DMS 273 treated with DMSO at 0.1 percent for 48 hours (cell line): ENCODE measurements at regions not wholly inside any gene's neighbourhood (a gene's known extent, or its start where the extent isn't known, plus 50 kb on each side); places are given as distances from the start of the nearest gene placed in this dataset.
"Not testable (repeated sequence)": the region's sequence is repeated elsewhere in the genome, so short reads cannot be mapped to it uniquely, and the experiment has no call there.

Experiments
- DNase-seq: peaks from one replicate; lab custom pipeline; 2025; lab: John Stamatoyannopoulos, UW

DNA sequence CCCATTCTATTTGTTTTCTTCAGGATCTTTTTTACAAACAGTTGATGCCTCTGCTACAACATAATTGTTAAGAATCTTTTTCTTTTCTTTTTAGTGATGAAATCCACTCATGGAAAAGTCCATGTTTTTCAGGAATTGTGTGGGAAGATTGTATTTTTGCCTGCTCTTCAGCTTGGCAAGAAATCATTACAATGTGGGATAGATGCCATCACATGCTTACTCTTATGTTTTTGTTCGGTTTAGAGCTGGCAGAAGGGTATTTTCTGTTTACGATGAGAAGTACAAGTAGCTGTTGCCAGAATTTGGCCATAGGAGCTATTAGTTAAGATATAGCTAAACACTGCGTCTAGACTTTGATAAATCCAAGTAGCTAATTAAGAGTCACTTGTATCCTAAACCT, 2585.3 kb downstream of the ARAP2 start:
- no peak for DNase-seq

DNA sequence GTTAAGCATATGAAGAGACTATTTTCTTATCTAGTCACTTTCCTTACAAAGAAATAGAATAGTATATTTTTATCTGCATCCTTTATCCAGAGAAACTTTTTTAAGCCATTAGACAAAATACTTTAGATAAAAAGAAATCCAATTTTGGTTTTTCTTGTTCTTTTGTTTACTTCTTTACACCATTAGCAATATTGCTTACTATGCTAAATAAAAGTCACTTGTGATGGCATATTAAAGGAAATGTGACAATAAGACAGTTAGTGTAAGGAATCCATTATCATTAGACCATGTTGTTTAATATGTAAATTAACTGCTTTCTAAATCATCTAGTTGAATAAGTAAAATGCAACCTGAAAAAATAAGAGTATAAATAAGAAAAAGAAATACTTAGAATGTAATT, 2582.7 kb downstream of the ARAP2 start:
- DNase-seq: no peak

DNA sequence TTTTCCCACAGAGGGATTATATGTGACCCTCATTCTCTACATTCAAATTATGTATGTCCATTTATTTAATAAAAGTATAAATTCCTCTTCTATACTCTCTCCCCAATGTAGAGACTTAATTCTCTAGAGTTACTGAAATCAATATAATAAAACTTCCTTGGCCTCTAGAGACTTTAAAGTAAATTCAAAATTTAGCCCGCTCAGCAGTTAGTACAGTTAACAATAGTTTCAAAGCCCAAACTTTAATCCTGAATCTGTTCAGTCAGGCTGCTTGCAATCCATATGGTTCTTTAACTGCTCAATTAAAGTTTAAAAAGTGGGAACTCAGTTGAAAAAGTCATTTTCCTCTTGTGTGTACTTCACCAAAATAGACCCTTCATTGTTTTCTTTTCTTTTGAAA, 2558.4 kb downstream of the ARAP2 start:
- DNase-seq: no peak

DNA sequence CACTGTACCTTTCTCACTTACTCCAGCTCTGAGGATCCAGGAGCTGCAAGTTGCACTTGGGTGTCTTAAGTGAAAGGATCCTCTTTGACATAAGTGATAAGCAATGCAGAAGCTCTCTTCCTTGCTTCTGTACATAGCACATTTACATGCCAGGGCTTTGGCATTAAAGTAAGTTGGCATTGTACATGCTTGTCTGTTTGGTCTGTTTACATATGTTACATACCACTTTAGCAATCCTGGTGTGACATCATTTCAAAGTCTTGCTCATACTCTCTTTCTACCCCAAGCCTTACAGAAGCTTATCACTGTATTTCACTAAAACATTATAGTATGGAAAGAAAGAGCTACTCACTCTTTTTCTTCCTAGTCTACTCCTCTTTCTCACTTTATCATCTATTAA, 2548.3 kb downstream of the ARAP2 start:
- DNase-seq: no peak

DNA sequence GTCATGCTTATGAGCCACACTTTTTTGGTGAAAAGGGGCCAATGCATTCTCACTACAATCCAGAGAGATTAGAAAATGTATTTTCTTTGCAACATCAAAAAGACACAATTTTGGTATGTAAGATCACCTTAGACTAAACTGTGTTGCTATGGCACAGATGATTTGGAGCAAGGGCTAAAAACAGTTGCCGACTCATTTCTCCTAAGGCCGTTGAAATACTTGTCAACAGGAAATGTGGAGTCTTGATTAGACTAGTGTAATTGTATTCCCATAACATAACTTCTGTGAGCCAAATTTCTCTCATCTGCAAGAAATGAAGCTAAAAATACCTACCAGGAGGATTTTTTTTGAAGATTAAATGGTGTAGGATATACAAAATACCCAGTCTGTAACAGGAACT, 2547.7 kb downstream of the ARAP2 start:
- no peak for DNase-seq

DNA sequence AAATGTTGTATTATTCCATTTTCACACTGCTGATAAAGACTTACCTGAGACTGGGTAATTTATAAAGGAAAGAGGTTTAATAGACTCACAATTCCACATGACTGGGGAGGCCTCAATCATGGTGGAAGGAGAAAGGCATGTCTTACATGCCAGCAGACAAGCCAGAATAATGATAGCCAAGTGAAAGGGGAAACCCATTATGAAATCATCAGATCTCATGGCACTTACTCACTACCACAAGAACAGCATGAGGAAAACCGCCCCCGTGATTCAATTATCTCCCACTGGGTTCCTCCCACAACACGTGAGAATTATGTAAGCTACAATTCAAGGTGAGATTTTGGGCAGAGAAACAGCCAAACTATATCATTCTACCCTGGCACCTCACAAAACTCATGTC, 2535.1 kb downstream of the ARAP2 start:
- no peak for DNase-seq

DNA sequence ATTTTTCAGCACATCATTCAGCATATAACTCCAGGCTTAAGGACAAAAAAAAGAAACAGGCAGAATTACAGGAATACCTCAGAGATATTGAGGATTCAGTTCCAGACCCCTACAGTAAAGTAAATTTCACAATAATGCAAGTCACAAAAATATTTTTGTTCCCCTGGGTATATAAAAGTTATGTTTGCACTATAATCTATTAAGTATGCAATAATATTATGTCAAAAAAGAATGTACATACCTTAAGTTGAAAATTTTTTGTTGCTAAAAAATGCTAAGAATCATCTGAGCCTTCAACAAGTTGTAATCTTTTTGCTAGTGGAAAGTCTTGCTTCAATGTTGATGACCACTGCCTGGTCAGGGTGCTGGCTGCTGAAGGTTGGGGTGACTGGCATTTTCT, 2532.5 kb downstream of the ARAP2 start:
- DNase-seq: no peak

DNA sequence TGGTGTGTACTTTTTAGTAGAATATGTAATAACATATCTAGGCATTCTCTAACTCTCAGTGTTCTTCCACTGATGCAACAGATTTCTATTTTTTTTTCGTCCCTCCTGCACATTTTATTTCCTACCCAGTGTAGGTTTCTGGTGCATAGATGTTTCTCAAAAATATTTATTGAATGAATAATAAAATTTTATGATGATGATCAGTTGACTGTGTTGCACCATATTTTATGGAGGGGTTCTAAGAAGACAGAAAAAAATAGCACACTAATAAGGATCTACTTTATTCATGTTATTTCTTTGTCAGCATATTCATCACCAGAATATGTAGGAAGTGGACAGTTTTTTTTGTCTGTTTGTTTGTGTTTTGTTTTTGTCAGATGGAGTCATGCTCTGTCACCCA, 2529.3 kb downstream of the ARAP2 start:
- DNase-seq: no peak

DNA sequence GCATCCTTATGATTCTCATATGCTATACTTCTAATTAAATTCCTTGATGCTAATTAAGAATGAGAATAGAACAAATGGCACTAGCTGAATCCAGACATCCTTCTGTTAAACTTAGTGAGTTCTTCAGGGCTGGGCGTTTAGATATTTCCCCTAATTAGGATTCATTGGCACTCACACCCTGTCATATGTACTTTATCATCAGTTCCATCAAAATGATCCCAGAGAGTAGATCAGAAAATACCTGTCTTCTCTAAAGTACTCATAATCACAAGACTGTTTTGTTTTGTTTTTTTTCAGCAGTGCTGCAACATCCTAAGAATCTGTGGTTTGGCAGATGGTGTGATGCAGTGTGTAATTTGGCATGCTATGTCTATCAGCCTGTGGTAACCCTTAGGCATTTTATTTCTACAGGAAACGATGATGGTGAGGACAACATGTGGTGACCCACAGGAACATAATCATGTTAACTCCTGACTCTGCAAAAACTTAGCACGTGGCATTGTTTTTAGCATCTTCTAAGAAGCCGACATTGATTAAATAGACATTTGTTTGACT, 2528.4 kb downstream of the ARAP2 start:
- peak; percentile 2 for DNase-seq

DNA sequence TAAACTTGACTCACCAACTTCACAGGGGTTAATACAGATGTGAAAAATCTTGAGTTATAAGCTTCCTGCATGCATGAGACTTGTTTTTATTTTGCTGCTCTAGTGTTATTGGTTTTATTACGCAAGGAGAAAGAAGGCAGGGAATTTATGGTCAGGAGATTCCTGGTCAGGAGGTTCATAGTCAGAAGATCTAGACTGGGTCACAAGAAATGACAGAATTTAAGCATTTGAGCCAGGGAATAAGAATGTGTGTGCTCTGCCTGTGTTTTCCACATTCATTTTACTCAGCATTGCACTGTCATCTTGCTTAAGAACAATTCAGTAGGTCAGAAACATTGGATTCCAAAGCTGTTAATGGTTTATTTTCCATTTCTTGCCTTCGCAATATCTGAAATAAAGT, 2522.1 kb downstream of the ARAP2 start:
- DNase-seq: no peak

DNA sequence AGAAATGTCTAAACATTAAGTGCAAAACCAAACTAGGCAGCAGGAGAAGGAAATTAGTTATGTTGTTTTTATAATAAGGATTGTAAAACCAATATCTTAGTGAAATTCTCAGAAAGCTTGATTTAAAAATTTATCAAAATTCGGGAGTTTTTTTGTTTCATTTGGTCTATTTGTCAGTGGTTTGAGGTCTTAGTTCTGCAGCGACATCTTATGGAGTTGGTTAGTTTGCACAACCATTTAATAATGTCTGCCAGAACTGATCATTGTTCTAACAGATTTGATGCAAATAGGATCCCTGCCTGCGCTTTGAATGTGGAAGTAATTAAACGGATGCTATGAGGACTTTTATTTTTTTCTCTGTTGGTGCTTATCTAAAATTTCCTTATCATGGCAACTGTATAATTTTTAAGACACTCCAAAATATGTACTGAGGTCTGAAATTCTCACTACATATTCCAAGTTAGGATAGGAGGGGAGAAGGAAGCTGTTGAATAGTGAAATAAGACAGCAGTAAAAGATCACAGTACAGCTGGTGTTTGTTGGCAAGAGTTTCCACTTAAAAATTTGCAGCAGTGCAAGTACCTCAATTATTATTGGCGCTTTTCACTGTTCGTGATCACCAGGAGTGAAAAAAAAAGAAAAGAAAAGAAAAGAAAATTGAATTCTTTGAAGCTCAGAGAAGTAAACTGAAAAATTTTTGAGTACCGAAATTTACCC, 2521.4 kb downstream of the ARAP2 start:
- peak; percentile 1 for DNase-seq

DNA sequence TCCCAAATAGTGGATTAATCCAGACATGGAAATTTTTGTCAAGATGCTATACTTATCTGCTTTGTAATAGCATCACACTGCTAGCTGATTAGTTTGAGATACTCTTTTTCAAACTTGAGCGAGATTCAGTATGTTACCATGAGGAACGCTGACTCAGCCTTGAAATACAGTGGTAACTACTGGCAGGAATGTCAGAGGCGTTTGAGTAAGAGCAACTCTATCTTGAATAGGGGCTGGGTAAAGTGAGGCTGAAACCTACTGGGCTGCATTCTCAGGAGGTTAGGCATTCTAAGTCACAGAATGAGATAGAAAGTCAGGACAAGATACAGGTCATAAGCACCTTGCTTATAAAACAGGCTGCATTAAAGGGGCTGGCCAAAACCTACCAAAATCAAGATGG, 2519.6 kb downstream of the ARAP2 start:
- DNase-seq: no peak

DNA sequence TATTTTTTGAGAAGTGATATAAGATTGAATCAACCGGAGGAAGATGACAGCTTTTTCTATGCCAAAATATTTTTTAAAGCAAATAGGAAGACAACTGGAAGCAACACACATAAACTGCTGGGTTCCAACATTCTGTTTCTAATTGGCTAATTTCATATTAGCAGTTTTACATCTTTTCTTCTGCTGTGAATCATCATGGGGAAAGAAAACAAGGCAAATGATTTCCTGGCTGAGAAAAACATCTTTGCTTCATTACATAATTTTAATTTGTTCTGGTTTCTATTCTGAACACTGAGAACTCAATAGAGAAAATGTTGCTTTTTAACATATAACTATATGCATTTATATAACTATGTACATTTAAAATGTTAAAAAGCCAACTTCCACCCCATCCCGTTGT, 2518.5 kb downstream of the ARAP2 start:
- DNase-seq: no peak

DNA sequence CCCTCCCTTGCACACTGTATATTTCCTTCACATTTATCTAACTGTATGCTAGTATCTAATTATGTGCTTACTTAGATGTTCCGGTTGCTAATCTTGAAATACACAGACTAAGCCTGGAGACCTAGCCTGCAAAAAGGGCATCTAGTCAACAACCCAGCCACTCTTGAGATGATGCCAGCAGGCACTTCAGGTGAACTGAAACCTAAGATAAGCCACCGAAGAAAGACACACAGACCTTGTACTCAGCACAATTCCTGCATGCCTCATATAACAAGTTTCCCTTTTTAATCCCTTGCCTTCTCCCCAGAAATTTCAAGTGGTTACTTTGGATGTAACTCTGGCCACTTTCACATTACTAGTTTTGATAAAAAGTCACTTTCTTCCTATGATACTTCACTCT, 2506.6 kb downstream of the ARAP2 start:
- DNase-seq: no peak

DNA sequence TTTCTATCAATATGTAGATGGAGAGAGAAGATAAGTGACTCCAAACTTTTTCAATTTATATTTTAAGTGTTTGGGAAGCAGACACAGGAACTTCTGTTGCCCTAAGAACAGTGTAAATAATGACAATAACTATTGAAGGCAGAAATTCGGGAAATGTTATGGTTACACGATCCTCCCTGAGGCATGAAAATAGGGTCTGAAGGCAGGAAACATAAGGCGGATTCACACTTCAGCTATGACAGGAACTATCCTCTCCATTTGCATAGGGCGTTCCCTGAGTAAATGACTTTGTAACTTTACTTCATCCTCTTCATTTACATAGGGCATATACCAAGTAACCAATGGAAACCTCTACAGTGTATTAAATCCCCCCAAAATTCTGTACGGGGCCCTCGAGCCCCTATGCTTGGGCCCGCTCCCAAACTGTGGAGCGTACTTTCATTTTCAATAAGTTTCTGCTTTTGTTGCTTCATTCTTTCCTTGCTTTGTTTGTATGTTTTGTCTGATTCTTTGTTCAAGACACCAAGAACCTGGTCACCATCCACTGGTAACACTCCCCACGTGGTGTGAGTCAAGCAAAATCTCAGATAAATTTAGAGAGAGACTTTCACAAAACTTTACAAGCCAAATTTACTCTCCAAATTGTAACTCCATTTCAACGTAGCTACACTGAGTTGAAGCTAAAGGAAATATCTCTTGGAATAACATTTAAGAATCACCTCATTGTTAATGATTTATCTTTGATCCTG, 2504.3 kb downstream of the ARAP2 start:
- DNase-seq: no peak

DNA sequence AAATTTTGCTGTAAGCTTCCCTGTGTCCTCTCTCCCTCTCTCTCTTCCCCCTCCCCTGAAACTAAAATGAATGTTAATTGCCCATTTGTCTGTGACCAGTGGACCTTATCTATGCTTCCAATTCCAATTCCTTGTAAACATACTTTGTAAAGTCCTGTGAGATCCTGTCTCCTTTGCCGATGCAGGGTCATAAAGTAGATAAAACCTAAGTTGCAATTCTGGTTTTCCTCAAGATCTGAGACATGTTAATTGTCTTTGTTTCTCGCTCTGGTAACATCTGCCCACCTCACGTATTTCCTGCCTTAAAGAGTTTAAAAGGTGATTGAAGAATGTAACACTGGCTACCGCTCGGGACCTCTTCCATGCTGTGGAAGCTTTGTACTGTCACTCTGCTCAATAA, 2503.4 kb downstream of the ARAP2 start:
- not testable (repeated sequence) for DNase-seq

DNA sequence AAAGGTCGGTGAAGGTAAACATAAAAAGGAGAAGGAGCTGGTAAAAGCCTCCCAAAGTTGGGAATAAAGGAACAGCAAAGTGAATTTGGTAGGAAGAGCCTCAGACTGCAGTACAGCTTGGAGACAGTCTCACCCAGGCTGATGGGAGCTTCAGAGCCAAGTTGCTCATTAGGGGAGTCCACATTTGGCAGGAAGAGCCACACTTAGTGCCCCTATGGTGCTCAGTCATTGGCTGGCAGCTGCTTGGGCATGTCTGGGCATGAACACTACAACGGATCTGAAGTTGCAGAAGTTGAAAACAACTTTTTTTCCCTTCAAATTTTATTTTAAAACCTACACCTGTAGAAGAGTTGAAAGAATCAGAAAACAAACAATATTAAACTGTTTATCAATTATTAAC, 2497.3 kb downstream of the ARAP2 start:
- DNase-seq: peak; percentile 5

DNA sequence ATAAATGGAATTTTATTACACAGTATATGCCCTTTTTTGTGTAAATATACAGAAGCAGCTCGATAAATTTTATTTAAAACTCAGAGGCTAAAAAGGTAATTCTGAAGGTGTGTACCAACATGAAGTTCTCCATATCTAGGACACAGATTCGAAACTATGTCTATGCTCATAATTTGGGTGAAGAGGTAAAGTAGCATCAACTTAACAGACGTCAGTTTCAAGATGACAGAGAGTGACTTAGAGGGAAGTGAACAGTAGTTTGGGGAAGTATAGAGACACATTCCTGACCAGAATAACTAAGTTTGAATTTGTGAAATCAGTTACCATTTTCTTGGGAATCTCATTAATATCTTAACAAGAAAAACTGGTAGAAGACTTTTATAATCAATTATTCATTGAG, 2493.3 kb downstream of the ARAP2 start:
- DNase-seq: no peak

DNA sequence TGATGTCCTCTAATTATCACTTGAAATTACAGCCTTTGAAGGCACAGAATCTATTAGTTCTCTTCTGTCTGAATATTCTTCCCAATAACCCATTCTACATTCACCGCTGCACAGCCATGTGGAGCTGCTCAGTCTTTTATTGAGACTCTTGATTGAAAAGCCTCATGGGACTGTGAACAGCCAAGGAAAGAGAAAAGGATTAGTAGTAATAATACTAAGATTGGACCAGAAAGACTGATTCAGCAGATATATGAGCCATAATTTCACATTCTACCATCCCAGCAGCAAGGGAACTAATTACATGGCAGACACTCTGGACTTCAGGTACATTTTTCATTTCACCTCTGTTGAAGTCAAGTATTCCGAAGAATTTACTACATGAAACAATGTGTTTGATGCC, 2471.7 kb downstream of the ARAP2 start:
- DNase-seq: no peak

DNA sequence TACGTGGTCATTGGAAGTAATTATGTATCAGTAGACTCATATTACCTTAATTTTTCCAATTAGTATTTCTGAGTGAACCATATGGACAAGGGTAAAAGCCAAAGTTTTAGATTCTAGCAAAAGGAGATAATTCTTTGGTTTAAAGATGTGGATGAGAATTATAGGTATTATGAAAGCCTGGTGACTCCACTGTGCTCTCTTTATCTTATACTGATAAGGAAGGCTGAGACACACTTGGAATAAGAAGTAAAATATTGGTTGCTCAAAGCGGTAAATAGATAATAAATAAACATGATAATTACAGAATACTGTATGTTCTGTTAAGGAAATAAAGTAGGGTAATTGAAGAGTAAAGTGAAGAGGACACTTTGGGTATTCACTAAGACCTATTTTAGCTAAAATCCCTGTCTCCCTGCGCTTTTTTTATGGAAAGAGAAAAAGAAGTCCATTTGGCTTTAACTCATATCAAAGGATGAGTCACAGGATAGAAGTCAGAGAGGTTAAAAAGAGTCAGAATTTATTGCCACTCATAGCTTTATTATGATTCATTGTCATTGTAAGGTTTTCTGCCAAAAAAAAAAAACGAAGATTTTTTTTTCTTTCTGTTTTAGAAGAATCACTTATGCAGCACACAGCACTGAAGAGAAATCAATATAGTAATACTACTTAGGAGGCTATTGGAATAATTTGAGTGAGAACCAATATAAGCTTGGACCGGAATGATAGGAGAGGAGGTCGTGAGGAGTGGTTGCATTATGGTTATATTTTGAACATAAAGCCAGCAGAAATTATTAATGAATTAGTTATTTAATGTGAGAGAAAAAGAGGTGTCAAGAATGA, 2463.1 kb downstream of the ARAP2 start:
- no peak for DNase-seq

DNA sequence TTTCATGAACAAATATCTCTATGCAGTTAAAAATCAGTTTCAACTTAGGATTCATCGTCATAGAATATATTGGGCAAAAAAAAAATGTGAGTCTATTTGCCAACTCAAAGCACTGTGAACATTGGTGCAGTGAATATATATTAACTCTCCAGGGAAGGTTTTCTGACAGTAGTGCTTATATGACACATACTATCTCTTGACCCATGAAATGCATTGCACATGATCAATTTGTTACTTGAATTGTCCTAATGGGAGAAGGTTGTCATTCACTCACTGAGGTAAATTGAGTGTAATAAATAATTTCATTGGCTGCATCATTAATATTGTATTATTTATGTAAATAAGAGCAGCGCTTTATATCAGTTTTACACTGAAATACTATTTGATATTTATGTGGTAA, 2458.5 kb downstream of the ARAP2 start:
- no peak for DNase-seq

DNA sequence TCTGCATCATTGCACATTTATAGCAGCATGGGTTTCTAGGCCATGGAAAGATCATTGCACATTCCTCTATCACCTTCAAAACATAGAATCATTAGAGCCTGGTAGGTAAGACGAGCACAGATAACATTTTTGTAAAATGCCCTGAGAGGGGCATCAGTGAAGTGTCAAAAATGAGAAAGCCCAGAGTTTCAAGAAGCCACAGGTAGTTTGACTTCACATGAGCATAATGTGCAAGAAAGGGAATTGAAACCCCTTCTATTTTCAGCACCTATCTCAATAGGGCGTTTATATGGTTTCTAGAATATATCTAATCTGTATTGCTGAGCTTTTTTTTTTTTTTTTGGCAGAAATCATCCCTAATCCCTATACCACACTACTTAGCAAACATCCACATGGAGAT, 2441.7 kb downstream of the ARAP2 start:
- DNase-seq: no peak

DNA sequence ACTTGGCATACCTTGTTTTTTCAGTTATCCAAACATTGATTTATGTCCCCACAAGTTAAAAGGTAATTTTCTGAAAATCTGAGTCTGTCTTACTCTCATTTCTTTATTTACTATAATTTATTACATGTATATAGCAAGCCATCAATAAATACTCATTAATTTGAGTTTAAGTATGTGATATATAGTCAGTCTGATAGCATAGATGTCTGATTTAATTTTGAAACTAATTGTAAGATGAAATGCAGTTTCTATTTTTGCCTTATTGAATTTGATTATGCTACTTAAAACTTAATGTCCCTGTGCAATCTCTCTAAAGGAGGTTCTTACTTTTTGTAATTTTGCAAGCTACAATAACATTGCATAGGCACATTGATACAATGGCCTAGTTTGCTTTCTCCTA, 2418.6 kb downstream of the ARAP2 start:
- no peak for DNase-seq
